Liver (tissue), 8 donors: ENCODE measurements at regions not wholly inside any gene's neighbourhood (a gene's known extent, or its start where the extent isn't known, plus 50 kb on each side); places are given as distances from the start of the nearest gene placed in this dataset.

Source experiments
- DNase-seq: peaks from one replicate; pipeline ENCODE4 v3.0.0-alpha.2; 2017; ENCODE audit warnings: low spot score
- H3K27ac ChIP-seq, 2 donors: one replicate each; pipeline ENCODE4 v1.7.0; 2013; ENCODE audit warnings: inconsistent platforms in 2 of 2, low read length in 2 of 2, control low read depth in 1 of 2, low read depth in 1 of 2, mild to moderate bottlenecking in 1 of 2
- H3K27me3 ChIP-seq, 4 donors: one replicate each; pipeline versions ENCODE4 v1.6.1 to v1.7.0; 2013; ENCODE audit warnings: low read length in 3 of 4, inconsistent platforms in 1 of 4, mild to moderate bottlenecking in 1 of 4, moderate library complexity in 1 of 4; ENCODE audit not compliant: control insufficient read depth in 4 of 4, insufficient read depth in 4 of 4
- H3K36me3 ChIP-seq, 4 donors: one replicate each; pipeline versions ENCODE4 v1.6.1 to v1.7.0; 2013; ENCODE audit warnings: low read length in 3 of 4, mild to moderate bottlenecking in 3 of 4, low read depth in 1 of 4, moderate library complexity in 1 of 4; ENCODE audit not compliant: control insufficient read depth in 4 of 4, insufficient read depth in 3 of 4
- H3K4me1 ChIP-seq, 4 donors: one replicate each; pipeline versions ENCODE4 v1.6.1 to v1.7.0; 2013; ENCODE audit warnings: low read length in 3 of 4, mild to moderate bottlenecking in 3 of 4, moderate library complexity in 1 of 4; ENCODE audit not compliant: control insufficient read depth in 4 of 4, insufficient read depth in 4 of 4
- H3K4me3 ChIP-seq, 3 donors: one replicate each; pipeline versions ENCODE4 v1.6.1 to v1.7.0; 2013; ENCODE audit warnings: low read length in 3 of 3, control low read depth in 1 of 3, low read depth in 1 of 3, mild to moderate bottlenecking in 1 of 3
- H3K9ac ChIP-seq, 2 donors: one replicate each; pipeline ENCODE4 v1.7.0; 2013; ENCODE audit warnings: low read length in 2 of 2, mild to moderate bottlenecking in 2 of 2, moderate library complexity in 2 of 2, control low read depth in 1 of 2, low read depth in 1 of 2
- H3K9me3 ChIP-seq, 4 donors: one replicate each; pipeline versions ENCODE4 v1.6.1 to v1.7.0; 2013; ENCODE audit warnings: low read length in 3 of 4; ENCODE audit not compliant: control insufficient read depth in 4 of 4
- EGR1 ChIP-seq, 2 donors: IDR thresholded peaks; 2 replicates each; pipeline ENCODE4 v1.6.1; 2016 to 2018; ENCODE audit warnings: antibody characterized with exemption in 2 of 2, low read depth in 2 of 2
- FOXA2 ChIP-seq: IDR thresholded peaks from 2 replicates; pipeline ENCODE4 v1.6.1; 2016; ENCODE audit warnings: antibody characterized with exemption
- GABPA ChIP-seq, 2 donors: IDR thresholded peaks in 1 of 2; conservative IDR thresholded peaks in 1 of 2; 2 replicates each; pipeline ENCODE4 v1.6.1; 2016; ENCODE audit warnings: antibody characterized with exemption in 2 of 2, mild to moderate bottlenecking in 1 of 2, moderate library complexity in 1 of 2
- HNF4G ChIP-seq: IDR thresholded peaks from 2 replicates; pipeline ENCODE4 v1.6.1; 2016; ENCODE audit warnings: antibody characterized with exemption
- JUND ChIP-seq, 2 donors: IDR thresholded peaks; 2 replicates each; pipeline ENCODE4 v1.6.1; 2016; ENCODE audit warnings: antibody characterized with exemption in 2 of 2
- MAX ChIP-seq: IDR thresholded peaks from 2 replicates; pipeline ENCODE4 v1.6.1; 2016; ENCODE audit warnings: antibody characterized with exemption
- NR2F2 ChIP-seq: IDR thresholded peaks from 2 replicates; pipeline ENCODE4 v1.6.1; 2016; ENCODE audit warnings: antibody characterized with exemption
- RAD21 ChIP-seq, 2 donors: IDR thresholded peaks; 2 replicates each; pipeline ENCODE4 v1.6.1; 2016; ENCODE audit warnings: antibody characterized with exemption in 2 of 2, mild to moderate bottlenecking in 2 of 2
- REST ChIP-seq: IDR thresholded peaks from 2 replicates; pipeline ENCODE4 v1.6.1; 2016; ENCODE audit warnings: antibody characterized with exemption, mild to moderate bottlenecking
- RXRA ChIP-seq, 2 donors: IDR thresholded peaks; 2 replicates each; pipeline ENCODE4 v1.6.1; 2017 to 2018; ENCODE audit warnings: antibody characterized with exemption in 2 of 2, mild to moderate bottlenecking in 1 of 2
- SP1 ChIP-seq: IDR thresholded peaks from 2 replicates; pipeline ENCODE4 v1.6.1; 2018; ENCODE audit warnings: antibody characterized with exemption, mild to moderate bottlenecking
- TAF1 ChIP-seq: conservative IDR thresholded peaks from 2 replicates; pipeline ENCODE4 v1.6.1; 2016; ENCODE audit warnings: antibody characterized with exemption, mild to moderate bottlenecking
- YY1 ChIP-seq: IDR thresholded peaks from 2 replicates; pipeline ENCODE4 v1.6.1; 2016; ENCODE audit warnings: antibody characterized with exemption, mild to moderate bottlenecking
- ZBTB33 ChIP-seq: IDR thresholded peaks from 2 replicates; pipeline ENCODE4 v1.6.1; 2016; ENCODE audit warnings: antibody characterized with exemption
- WGBS: extraction: QIAGEN DNeasy Blood & Tissue Kit; methylation state at CpG from one replicate; pipeline ENCODE4 v1.1.7; 2013; 5-methylcytosine and 5-hydroxymethylcytosine counted together
- TF ChIP-seq, protein P1 (sequence below): fragments of 150-350 bp; IDR thresholded peaks from 2 replicates; pipeline ENCODE4 v1.5.1; 2017; ENCODE audit warnings: improper control_type of control experiment, low read depth, low read length; ENCODE audit not compliant: missing input control
- TF ChIP-seq, protein P2 (sequence below): IDR thresholded peaks from 2 replicates; pipeline ENCODE4 v1.6.1; 2016; ENCODE audit warnings: antibody characterized with exemption
- donor health status: healthy.
- donor health status: healthy.
- donor health status: healthy.
- donor health status: healthy.
- donor health status: healthy.

DNA sequence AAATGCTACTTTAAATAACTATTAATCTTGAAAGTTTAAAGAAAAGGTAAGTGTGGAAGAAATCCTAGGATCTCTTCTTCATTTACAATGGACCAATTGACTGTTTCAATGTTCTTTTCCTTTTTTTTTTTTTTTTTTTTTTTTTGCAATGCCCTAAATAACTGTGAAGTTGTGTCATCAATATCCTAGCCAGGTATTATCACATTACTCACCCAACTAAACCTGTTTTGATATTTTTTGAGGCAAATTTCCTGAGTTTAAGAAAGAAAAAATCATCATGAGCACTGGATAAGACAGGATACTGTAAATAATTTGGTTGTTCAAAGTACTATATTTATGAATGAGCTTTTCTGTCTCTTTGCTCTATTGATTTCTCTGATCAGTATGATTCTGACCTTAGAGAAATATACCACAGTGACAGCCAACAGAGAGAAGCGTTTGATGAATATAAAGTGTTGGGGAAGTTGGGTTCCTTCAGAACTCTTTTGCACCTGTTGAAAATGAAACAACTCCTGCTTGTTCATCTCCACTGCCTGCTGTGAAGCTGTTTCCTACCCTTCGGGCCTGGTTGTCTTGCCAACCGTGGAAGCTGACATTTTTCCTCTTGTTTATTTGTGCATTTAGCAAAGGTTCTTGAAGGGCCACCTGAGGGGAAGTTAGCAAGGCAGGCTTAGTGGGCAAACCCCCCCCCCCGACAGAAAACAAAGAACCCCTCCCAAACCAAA lies 1220.5 kb upstream of the SLC10A2 start:
- Histone ChIP-seq H3K4me1 (no peaks in the 10 kb centered on the region), H3K27me3 (no peaks in the 10 kb centered on the region), H3K4me3 (no peak overlapping the region), H3K9me3 (no peaks in the 10 kb centered on the region), H3K9ac (no peak overlapping the region), H3K27ac (no peak overlapping the region), H3K36me3 (no peaks in the 10 kb centered on the region)
- TF ChIP-seq EGR1 (IDR thresholded peaks at IDR 0.05; ENCODE audit: low read depth in 2 of 2) (no peak), GABPA (IDR thresholded peaks at IDR 0.05 in 1 of 2, conservative IDR thresholded peaks at IDR 0.05 in 1 of 2) (no peak), RAD21 (IDR thresholded peaks at IDR 0.05) (no peak), TAF1 (no peak), NR2F2 (no peak), REST (no peak), SP1 (no peak), FOXA2 (no peak)
- TF ChIP-seq, protein P1, sequence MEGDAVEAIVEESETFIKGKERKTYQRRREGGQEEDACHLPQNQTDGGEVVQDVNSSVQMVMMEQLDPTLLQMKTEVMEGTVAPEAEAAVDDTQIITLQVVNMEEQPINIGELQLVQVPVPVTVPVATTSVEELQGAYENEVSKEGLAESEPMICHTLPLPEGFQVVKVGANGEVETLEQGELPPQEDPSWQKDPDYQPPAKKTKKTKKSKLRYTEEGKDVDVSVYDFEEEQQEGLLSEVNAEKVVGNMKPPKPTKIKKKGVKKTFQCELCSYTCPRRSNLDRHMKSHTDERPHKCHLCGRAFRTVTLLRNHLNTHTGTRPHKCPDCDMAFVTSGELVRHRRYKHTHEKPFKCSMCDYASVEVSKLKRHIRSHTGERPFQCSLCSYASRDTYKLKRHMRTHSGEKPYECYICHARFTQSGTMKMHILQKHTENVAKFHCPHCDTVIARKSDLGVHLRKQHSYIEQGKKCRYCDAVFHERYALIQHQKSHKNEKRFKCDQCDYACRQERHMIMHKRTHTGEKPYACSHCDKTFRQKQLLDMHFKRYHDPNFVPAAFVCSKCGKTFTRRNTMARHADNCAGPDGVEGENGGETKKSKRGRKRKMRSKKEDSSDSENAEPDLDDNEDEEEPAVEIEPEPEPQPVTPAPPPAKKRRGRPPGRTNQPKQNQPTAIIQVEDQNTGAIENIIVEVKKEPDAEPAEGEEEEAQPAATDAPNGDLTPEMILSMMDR = no peak
- no peak for DNase-seq
- WGBS = 22% methylated on average over 4 of the region's 4 CpGs

DNA sequence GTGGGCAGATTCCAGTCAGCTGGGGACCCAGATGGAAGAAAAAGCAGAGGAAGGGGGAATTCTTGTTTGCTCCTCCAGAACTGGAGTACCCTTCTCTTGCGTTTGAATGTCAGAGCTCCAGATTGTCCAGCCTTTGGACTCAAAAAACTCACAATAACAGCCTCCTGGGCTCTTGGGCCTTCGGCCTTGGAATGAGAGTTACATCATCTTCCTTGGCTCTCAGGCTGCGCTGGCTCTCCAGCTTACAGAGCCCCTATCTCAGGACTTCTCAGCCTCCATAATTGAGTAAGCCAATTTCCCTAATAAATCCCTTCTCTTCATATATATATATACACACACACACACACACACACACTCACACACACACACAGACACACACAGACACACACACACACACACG lies 1215.7 kb upstream of the SLC10A2 start:
- DNase-seq = no peak
- Histone ChIP-seq H3K4me1 (no peaks in the 10 kb centered on the region), H3K36me3 (no peaks in the 10 kb centered on the region), H3K27ac (no peak overlapping the region), H3K27me3 (no peaks in the 10 kb centered on the region), H3K9ac (no peak overlapping the region), H3K9me3 (no peaks in the 10 kb centered on the region), H3K4me3 (no peak overlapping the region)
- WGBS = 80% methylated on average over 4 of the region's 4 CpGs
- TF ChIP-seq NR2F2 (no peak), YY1 (no peak), HNF4G (no peak), SP1 (no peak), MAX (no peak), FOXA2 (no peak), TAF1 (no peak), EGR1 (IDR thresholded peaks at IDR 0.05; ENCODE audit: low read depth in 2 of 2) (no peak), ZBTB33 (no peak), RXRA (IDR thresholded peaks at IDR 0.05) (no peak), JUND (IDR thresholded peaks at IDR 0.05) (no peak), GABPA (IDR thresholded peaks at IDR 0.05 in 1 of 2, conservative IDR thresholded peaks at IDR 0.05 in 1 of 2) (no peak)
- TF ChIP-seq, protein P1 = no peak
- TF ChIP-seq, protein P2, sequence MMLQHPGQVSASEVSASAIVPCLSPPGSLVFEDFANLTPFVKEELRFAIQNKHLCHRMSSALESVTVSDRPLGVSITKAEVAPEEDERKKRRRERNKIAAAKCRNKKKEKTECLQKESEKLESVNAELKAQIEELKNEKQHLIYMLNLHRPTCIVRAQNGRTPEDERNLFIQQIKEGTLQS = no peak
